IMR-90 (cell line): ENCODE measurements at regions not wholly inside any gene's neighbourhood (a gene's known extent, or its start where the extent isn't known, plus 50 kb on each side); places are given as distances from the start of the nearest gene placed in this dataset.

Source experiments
- ATAC-seq: fragments of 200-7000 bp; cut with Tn5 transposase; 2 replicates; pipeline ENCODE4 v1.9.1; 2020; ENCODE audit warnings: low read depth, mild to moderate bottlenecking, moderate library complexity
- BruUV-seq: library from RNA; stranded (reverse); fragments of 400-500 nt; replicated peaks from 2 replicates; lab custom pipeline; 2021; lab: Mats Ljungman, UMichigan
- CTCF ChIA-PET: fragments of 300-600 bp; formaldehyde crosslinking; extraction: SDS; loops from one replicate; lab custom pipeline; 2021; ENCODE audit warnings: antibody characterized with exemption; lab: Yijun Ruan, JAX
- POLR2A ChIA-PET: fragments of 300-600 bp; sonication (Branson Sonifier 250); formaldehyde crosslinking; loops from one replicate; lab custom pipeline; 2022; ENCODE audit warnings: antibody characterized with exemption; ENCODE audit not compliant: unreplicated experiment; lab: Charles Lee
- DNase-seq: peaks from one replicate; pipeline ENCODE4 v3.0.0; 2013
- H2AFZ ChIP-seq: replicated peaks from 2 replicates; pipeline ENCODE3; 2013; ENCODE audit warnings: low read length, mild to moderate bottlenecking; ENCODE audit not compliant: poor library complexity
- H2AK5ac ChIP-seq: 2 replicates; pipeline ENCODE4 v1.6.1; 2013; ENCODE audit warnings: low read depth, low read length, inconsistent platforms
- H2AK9ac ChIP-seq: replicated peaks from 2 replicates; pipeline ENCODE3; 2013; ENCODE audit warnings: mild to moderate bottlenecking, low read depth, low read length, moderate library complexity; ENCODE audit not compliant: poor library complexity
- H2BK120ac ChIP-seq: 2 replicates; pipeline ENCODE4 v1.6.1; 2013; ENCODE audit warnings: low read depth, low read length, inconsistent platforms
- H2BK15ac ChIP-seq: 3 replicates; pipeline ENCODE4 v1.6.1; 2013; ENCODE audit warnings: low read depth, low read length, inconsistent platforms
- H2BK20ac ChIP-seq: 2 replicates; pipeline ENCODE4 v1.6.1; 2013; ENCODE audit warnings: low read depth, mild to moderate bottlenecking, inconsistent platforms, low read length, moderate library complexity
- H2BK5ac ChIP-seq: 2 replicates; pipeline ENCODE4 v1.6.1; 2013; ENCODE audit warnings: mild to moderate bottlenecking, low read depth, low read length, inconsistent platforms; ENCODE audit not compliant: poor library complexity, severe bottlenecking
- H3K14ac ChIP-seq: replicated peaks from 2 replicates; pipeline ENCODE4 v1.6.1; 2013; ENCODE audit warnings: low read depth, low read length, inconsistent platforms
- H3K18ac ChIP-seq: 2 replicates; pipeline ENCODE4 v1.6.1; 2013; ENCODE audit warnings: low read depth, low read length, control low read depth
- H3K23ac ChIP-seq: 2 replicates; pipeline ENCODE4 v1.6.1; 2013; ENCODE audit warnings: low read depth, low read length, inconsistent platforms
- H3K27ac ChIP-seq: 2 replicates; pipeline ENCODE4 v1.5.1; 2013; ENCODE audit warnings: mild to moderate bottlenecking, control low read depth, low read length; ENCODE audit not compliant: insufficient read depth
- H3K27me3 ChIP-seq: 2 replicates; pipeline ENCODE4 v1.6.1; 2013; ENCODE audit warnings: low read length; ENCODE audit not compliant: control insufficient read depth, insufficient read depth
- H3K36me3 ChIP-seq: 2 replicates; pipeline ENCODE4 v1.6.1; 2013; ENCODE audit warnings: low read length, mixed read lengths; ENCODE audit not compliant: control insufficient read depth, insufficient read depth
- H3K4ac ChIP-seq: 2 replicates; pipeline ENCODE4 v1.6.1; 2013; ENCODE audit warnings: low read depth, low read length, inconsistent platforms
- H3K4me1 ChIP-seq: 2 replicates; pipeline ENCODE4 v1.6.1; 2013; ENCODE audit warnings: low read length, mixed read lengths; ENCODE audit not compliant: control insufficient read depth, insufficient read depth
- H3K4me2 ChIP-seq: 2 replicates; pipeline ENCODE4 v1.6.1; 2013; ENCODE audit warnings: low read depth, mild to moderate bottlenecking, control low read depth, low read length, moderate library complexity
- H3K4me3 ChIP-seq: 2 replicates; pipeline ENCODE4 v1.5.1; 2013; ENCODE audit warnings: low read depth, mild to moderate bottlenecking, control low read depth, low read length, moderate library complexity; ENCODE audit not compliant: insufficient read depth
- H3K56ac ChIP-seq: 2 replicates; pipeline ENCODE4 v1.6.1; 2013; ENCODE audit warnings: low read length, inconsistent platforms; ENCODE audit not compliant: insufficient read depth; ENCODE audit errors: extremely low read depth
- H3K79me1 ChIP-seq, 2 experiments: 2 replicates each; pipeline ENCODE4 v1.6.1; 2013; ENCODE audit warnings: low read length in 2 of 2, inconsistent platforms in 1 of 2, low read depth in 1 of 2
- H3K9ac ChIP-seq: 2 replicates; pipeline ENCODE4 v1.6.1; 2013; ENCODE audit warnings: low read depth, low read length, control low read depth
- H3K9me1 ChIP-seq: 2 replicates; pipeline ENCODE4 v1.6.1; 2013; ENCODE audit warnings: low read length, inconsistent platforms; ENCODE audit not compliant: insufficient read depth
- H3K9me3 ChIP-seq: 2 replicates; pipeline ENCODE4 v1.6.1; 2013; ENCODE audit warnings: low read length; ENCODE audit not compliant: control insufficient read depth, insufficient read depth
- H4K20me1 ChIP-seq: 2 replicates; pipeline ENCODE4 v1.6.1; 2013; ENCODE audit warnings: low read length, inconsistent platforms; ENCODE audit not compliant: insufficient read depth
- H4K5ac ChIP-seq: 2 replicates; pipeline ENCODE4 v1.6.1; 2013; ENCODE audit warnings: mild to moderate bottlenecking, low read depth, low read length, control low read depth
- H4K8ac ChIP-seq, 2 experiments: 2 replicates each; pipeline ENCODE4 v1.6.1; 2013; ENCODE audit warnings: low read depth in 2 of 2, low read length in 2 of 2, control low read depth in 1 of 2, inconsistent platforms in 1 of 2
- H4K91ac ChIP-seq: 2 replicates; pipeline ENCODE4 v1.6.1; 2013; ENCODE audit warnings: low read depth, low read length, inconsistent platforms; ENCODE audit not compliant: insufficient read depth
- BHLHE40 ChIP-seq: fragments of 150-350 bp; IDR thresholded peaks from 2 replicates; pipeline ENCODE4 v1.6.1; 2016; ENCODE audit warnings: mild to moderate bottlenecking, low read depth, low read length
- MAZ ChIP-seq: IDR thresholded peaks from 2 replicates; pipeline ENCODE4 v1.6.1; 2012; ENCODE audit warnings: low read depth, mild to moderate bottlenecking, low read length, improper control_type of control experiment, moderate library complexity, borderline replicate concordance
- MXI1 ChIP-seq: IDR thresholded peaks from 2 replicates; pipeline ENCODE4 v1.6.1; 2012; ENCODE audit warnings: low read depth, mild to moderate bottlenecking, low read length, moderate library complexity, borderline replicate concordance
- RFX5 ChIP-seq: IDR thresholded peaks from 2 replicates; pipeline ENCODE4 v1.8.0; 2012; ENCODE audit warnings: low read depth, mild to moderate bottlenecking, low read length, moderate library complexity
- WGBS, 2 experiments: methylation state at CpG; one replicate each; pipeline versions ENCODE4 v1.1.5 to v1.1.7; 2013; ENCODE audit warnings: missing lambda C conversion rate in 2 of 2; ENCODE audit not compliant: insufficient read length in 1 of 2; ENCODE audit errors: extremely low coverage in 2 of 2; 5-methylcytosine and 5-hydroxymethylcytosine counted together
- dilution Hi-C: fragments of 300-500 bp; cut with HindIII; formaldehyde crosslinking; loops from one replicate; pipeline ENCODE4 v1.14.3; 2018; ENCODE audit warnings: low sequenced_read_pairs; ENCODE audit not compliant: unreplicated experiment
- in situ Hi-C: fragments of 300-500 bp; cut with MboI; formaldehyde crosslinking; loops from 3 replicates; pipeline ENCODE4 v1.14.3; 2019; ENCODE audit warnings: low sequenced_read_pairs, inconsistent platforms, mixed read lengths
- intact Hi-C: fragments of 100-400 bp; cut with micrococcal nuclease; formaldehyde crosslinking; loops from 2 replicates; pipeline ENCODE4 v1.10.0; 2022

DNA sequence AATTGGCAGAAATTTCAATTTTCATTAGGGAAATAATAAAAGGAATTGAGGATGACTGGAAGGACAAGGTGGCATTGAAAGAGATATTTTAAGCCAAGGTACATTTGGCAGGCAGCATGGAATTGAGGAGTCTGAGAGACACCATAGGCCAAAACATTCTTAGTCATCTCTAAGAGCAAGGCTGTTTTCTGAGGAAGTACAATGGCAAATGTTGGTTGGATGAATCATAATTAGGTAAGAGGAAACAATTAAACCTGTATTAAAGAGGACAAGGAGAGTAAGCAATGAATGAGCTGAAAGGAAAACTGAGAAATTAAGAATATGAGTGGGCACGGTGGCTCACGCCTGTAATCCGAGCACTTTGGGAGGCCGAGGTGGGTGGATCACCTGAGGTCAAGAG lies 86.3 kb downstream of the MRPL32 start:
- no peak overlapping the region for H3K4me2 ChIP-seq
- 83% methylated on average over 2 of the region's 4 CpGs; no CpG with 5 or more reads in 1 of the 2 experiments for WGBS, 2 experiments
- H2AK5ac ChIP-seq = no peak overlapping the region
- H3K79me1 ChIP-seq = no peaks in the 10 kb centered on the region
- no peak overlapping the region for H4K5ac ChIP-seq
- H3K9ac ChIP-seq = no peak overlapping the region
- H3K9me3 ChIP-seq = no peaks in the 10 kb centered on the region
- ATAC-seq (no peak), DNase-seq (no peak)
- intact Hi-C loops = no loop called here
- no peak overlapping the region for H3K27ac ChIP-seq
- ChIA-PET POLR2A (no interaction called here), CTCF (no interaction called here)
- no peak overlapping the region for H2BK15ac ChIP-seq
- no peak overlapping the region for H2BK20ac ChIP-seq
- no peak overlapping the region for H2BK120ac ChIP-seq
- H3K27me3 ChIP-seq = peaks cover 7% of the 10 kb centered on the region
- no peaks in the 10 kb centered on the region for H3K36me3 ChIP-seq
- H3K56ac ChIP-seq = no peak overlapping the region
- no peak for TF ChIP-seq RFX5
- TF ChIP-seq MAZ = no peak
- TF ChIP-seq BHLHE40 = no peak
- no peak for TF ChIP-seq MXI1
- H3K4ac ChIP-seq = no peak overlapping the region
- BruUV-seq = no TSS peak
- in situ Hi-C loops = no loop called here
- H3K4me1 ChIP-seq = no peaks in the 10 kb centered on the region
- no peak overlapping the region for H3K18ac ChIP-seq
- no peak overlapping the region for H3K14ac ChIP-seq
- no peak overlapping the region for H2AK9ac ChIP-seq
- no peak overlapping the region for H2BK5ac ChIP-seq
- H2AFZ ChIP-seq = no peak overlapping the region
- H3K4me3 ChIP-seq = no peak overlapping the region
- H3K9me1 ChIP-seq = no peaks in the 10 kb centered on the region
- no peaks in the 10 kb centered on the region for H4K20me1 ChIP-seq
- H3K23ac ChIP-seq = no peak overlapping the region
- dilution Hi-C loops = no loop called here
- no peak overlapping the region for H4K8ac ChIP-seq
- H4K91ac ChIP-seq = no peak overlapping the region
